IMR-90 (cell line): ENCODE measurements at regions not wholly inside any gene's neighbourhood (a gene's known extent, or its start where the extent isn't known, plus 50 kb on each side); places are given as distances from the start of the nearest gene placed in this dataset.

ENCODE experiments used
- ATAC-seq: fragments of 200-7000 bp; cut with Tn5 transposase; 2 replicates; pipeline ENCODE4 v1.9.1; 2020; ENCODE audit warnings: low read depth, mild to moderate bottlenecking, moderate library complexity
- BruUV-seq: library from RNA; stranded (reverse); fragments of 400-500 nt; replicated peaks from 2 replicates; lab custom pipeline; 2021; lab: Mats Ljungman, UMichigan
- CTCF ChIA-PET: fragments of 300-600 bp; formaldehyde crosslinking; extraction: SDS; loops from one replicate; lab custom pipeline; 2021; ENCODE audit warnings: antibody characterized with exemption; lab: Yijun Ruan, JAX
- POLR2A ChIA-PET: fragments of 300-600 bp; sonication (Branson Sonifier 250); formaldehyde crosslinking; loops from one replicate; lab custom pipeline; 2022; ENCODE audit warnings: antibody characterized with exemption; ENCODE audit not compliant: unreplicated experiment; lab: Charles Lee
- DNase-seq: peaks from one replicate; pipeline ENCODE4 v3.0.0; 2013
- H2AFZ ChIP-seq: replicated peaks from 2 replicates; pipeline ENCODE3; 2013; ENCODE audit warnings: low read length, mild to moderate bottlenecking; ENCODE audit not compliant: poor library complexity
- H2AK5ac ChIP-seq: 2 replicates; pipeline ENCODE4 v1.6.1; 2013; ENCODE audit warnings: low read depth, low read length, inconsistent platforms
- H2AK9ac ChIP-seq: replicated peaks from 2 replicates; pipeline ENCODE3; 2013; ENCODE audit warnings: mild to moderate bottlenecking, low read depth, low read length, moderate library complexity; ENCODE audit not compliant: poor library complexity
- H2BK120ac ChIP-seq: 2 replicates; pipeline ENCODE4 v1.6.1; 2013; ENCODE audit warnings: low read depth, low read length, inconsistent platforms
- H2BK15ac ChIP-seq: 3 replicates; pipeline ENCODE4 v1.6.1; 2013; ENCODE audit warnings: low read depth, low read length, inconsistent platforms
- H2BK20ac ChIP-seq: 2 replicates; pipeline ENCODE4 v1.6.1; 2013; ENCODE audit warnings: low read depth, mild to moderate bottlenecking, inconsistent platforms, low read length, moderate library complexity
- H2BK5ac ChIP-seq: 2 replicates; pipeline ENCODE4 v1.6.1; 2013; ENCODE audit warnings: mild to moderate bottlenecking, low read depth, low read length, inconsistent platforms; ENCODE audit not compliant: poor library complexity, severe bottlenecking
- H3K14ac ChIP-seq: replicated peaks from 2 replicates; pipeline ENCODE4 v1.6.1; 2013; ENCODE audit warnings: low read depth, low read length, inconsistent platforms
- H3K18ac ChIP-seq: 2 replicates; pipeline ENCODE4 v1.6.1; 2013; ENCODE audit warnings: low read depth, low read length, control low read depth
- H3K23ac ChIP-seq: 2 replicates; pipeline ENCODE4 v1.6.1; 2013; ENCODE audit warnings: low read depth, low read length, inconsistent platforms
- H3K27ac ChIP-seq: 2 replicates; pipeline ENCODE4 v1.5.1; 2013; ENCODE audit warnings: mild to moderate bottlenecking, control low read depth, low read length; ENCODE audit not compliant: insufficient read depth
- H3K27me3 ChIP-seq: 2 replicates; pipeline ENCODE4 v1.6.1; 2013; ENCODE audit warnings: low read length; ENCODE audit not compliant: control insufficient read depth, insufficient read depth
- H3K36me3 ChIP-seq: 2 replicates; pipeline ENCODE4 v1.6.1; 2013; ENCODE audit warnings: low read length, mixed read lengths; ENCODE audit not compliant: control insufficient read depth, insufficient read depth
- H3K4ac ChIP-seq: 2 replicates; pipeline ENCODE4 v1.6.1; 2013; ENCODE audit warnings: low read depth, low read length, inconsistent platforms
- H3K4me1 ChIP-seq: 2 replicates; pipeline ENCODE4 v1.6.1; 2013; ENCODE audit warnings: low read length, mixed read lengths; ENCODE audit not compliant: control insufficient read depth, insufficient read depth
- H3K4me2 ChIP-seq: 2 replicates; pipeline ENCODE4 v1.6.1; 2013; ENCODE audit warnings: low read depth, mild to moderate bottlenecking, control low read depth, low read length, moderate library complexity
- H3K4me3 ChIP-seq: 2 replicates; pipeline ENCODE4 v1.5.1; 2013; ENCODE audit warnings: low read depth, mild to moderate bottlenecking, control low read depth, low read length, moderate library complexity; ENCODE audit not compliant: insufficient read depth
- H3K56ac ChIP-seq: 2 replicates; pipeline ENCODE4 v1.6.1; 2013; ENCODE audit warnings: low read length, inconsistent platforms; ENCODE audit not compliant: insufficient read depth; ENCODE audit errors: extremely low read depth
- H3K79me1 ChIP-seq, 2 experiments: 2 replicates each; pipeline ENCODE4 v1.6.1; 2013; ENCODE audit warnings: low read length in 2 of 2, inconsistent platforms in 1 of 2, low read depth in 1 of 2
- H3K9ac ChIP-seq: 2 replicates; pipeline ENCODE4 v1.6.1; 2013; ENCODE audit warnings: low read depth, low read length, control low read depth
- H3K9me1 ChIP-seq: 2 replicates; pipeline ENCODE4 v1.6.1; 2013; ENCODE audit warnings: low read length, inconsistent platforms; ENCODE audit not compliant: insufficient read depth
- H3K9me3 ChIP-seq: 2 replicates; pipeline ENCODE4 v1.6.1; 2013; ENCODE audit warnings: low read length; ENCODE audit not compliant: control insufficient read depth, insufficient read depth
- H4K20me1 ChIP-seq: 2 replicates; pipeline ENCODE4 v1.6.1; 2013; ENCODE audit warnings: low read length, inconsistent platforms; ENCODE audit not compliant: insufficient read depth
- H4K5ac ChIP-seq: 2 replicates; pipeline ENCODE4 v1.6.1; 2013; ENCODE audit warnings: mild to moderate bottlenecking, low read depth, low read length, control low read depth
- H4K8ac ChIP-seq, 2 experiments: 2 replicates each; pipeline ENCODE4 v1.6.1; 2013; ENCODE audit warnings: low read depth in 2 of 2, low read length in 2 of 2, control low read depth in 1 of 2, inconsistent platforms in 1 of 2
- H4K91ac ChIP-seq: 2 replicates; pipeline ENCODE4 v1.6.1; 2013; ENCODE audit warnings: low read depth, low read length, inconsistent platforms; ENCODE audit not compliant: insufficient read depth
- CHD1 ChIP-seq: IDR thresholded peaks from 2 replicates; pipeline ENCODE4 v1.6.1; 2012; ENCODE audit warnings: low read depth, low read length, improper control_type of control experiment
- MXI1 ChIP-seq: IDR thresholded peaks from 2 replicates; pipeline ENCODE4 v1.6.1; 2012; ENCODE audit warnings: low read depth, mild to moderate bottlenecking, low read length, moderate library complexity, borderline replicate concordance
- RAD21 ChIP-seq: IDR thresholded peaks from 2 replicates; pipeline ENCODE4 v1.6.1; 2012; ENCODE audit warnings: low read length, improper control_type of control experiment
- USF2 ChIP-seq: fragments of 150-350 bp; IDR thresholded peaks from 2 replicates; pipeline ENCODE4 v1.6.1; 2017; ENCODE audit warnings: mild to moderate bottlenecking, antibody characterized with exemption, low read length, low read depth
- WGBS, 2 experiments: methylation state at CpG; one replicate each; pipeline versions ENCODE4 v1.1.5 to v1.1.7; 2013; ENCODE audit warnings: missing lambda C conversion rate in 2 of 2; ENCODE audit not compliant: insufficient read length in 1 of 2; ENCODE audit errors: extremely low coverage in 2 of 2; 5-methylcytosine and 5-hydroxymethylcytosine counted together
- dilution Hi-C: fragments of 300-500 bp; cut with HindIII; formaldehyde crosslinking; loops from one replicate; pipeline ENCODE4 v1.14.3; 2018; ENCODE audit warnings: low sequenced_read_pairs; ENCODE audit not compliant: unreplicated experiment
- in situ Hi-C: fragments of 300-500 bp; cut with MboI; formaldehyde crosslinking; loops from 3 replicates; pipeline ENCODE4 v1.14.3; 2019; ENCODE audit warnings: low sequenced_read_pairs, inconsistent platforms, mixed read lengths
- intact Hi-C: fragments of 100-400 bp; cut with micrococcal nuclease; formaldehyde crosslinking; loops from 2 replicates; pipeline ENCODE4 v1.10.0; 2022

- in situ Hi-C loops (no loop called here), intact Hi-C loops (no loop called here), dilution Hi-C loops (no loop called here)
- ChIA-PET POLR2A (no interaction called here), CTCF (no interaction called here)
- Histone ChIP-seq H4K20me1 (no peaks in the 10 kb centered on the region), H3K9me1 (no peaks in the 10 kb centered on the region), H3K9me3 (peaks cover 45% of the 10 kb centered on the region), H3K4me2 (no peak overlapping the region), H3K27ac (no peak overlapping the region), H2AFZ (no peak overlapping the region), H4K91ac (no peak overlapping the region), H2BK5ac (no peak overlapping the region), H2AK9ac (no peak overlapping the region), H2BK15ac (no peak overlapping the region), H2AK5ac (no peak overlapping the region), H3K4ac (no peak overlapping the region), H3K56ac (no peak overlapping the region), H2BK120ac (no peak overlapping the region), H3K9ac (no peak overlapping the region), H4K8ac (no peak overlapping the region), H3K18ac (no peak overlapping the region), H3K4me1 (no peaks in the 10 kb centered on the region), H3K27me3 (no peaks in the 10 kb centered on the region), H3K4me3 (no peak overlapping the region), H3K23ac (no peak overlapping the region), H3K36me3 (no peaks in the 10 kb centered on the region), H2BK20ac (no peak overlapping the region), H3K79me1 (no peaks in the 10 kb centered on the region), H4K5ac (no peak overlapping the region), H3K14ac (no peak overlapping the region)
- DNase-seq (no peak), ATAC-seq (no peak)
- no TSS peak for BruUV-seq
- TF ChIP-seq MXI1 (no peak), RAD21 (no peak), USF2 (no peak), CHD1 (no peak)
- WGBS, 2 experiments: 66% methylated on average over 6 of the region's 22 CpGs; no CpG with 5 or more reads in 1 of the 2 experiments
Observed at GRCh38 chr5:3348576-3349535, 246.8 kb upstream of the IRX1 start.
